SK-N-SH treated with all-trans-retinoic acid at 6 μM for 48 hours (cell line): ENCODE measurements at regions not wholly inside any gene's neighbourhood (a gene's known extent, or its start where the extent isn't known, plus 50 kb on each side); places are given as distances from the start of the nearest gene placed in this dataset.
A peak's percentile ranks its signal among the peaks of the same experiment; 100 is the strongest.

Source experiments
- ATAC-seq: fragments of 200-7000 bp; cut with Tn5 transposase; 3 replicates; pipeline ENCODE4 v1.9.1; 2020; ENCODE audit warnings: mild to moderate bottlenecking, moderate library complexity
- ARNTL ChIP-seq: fragments of 450-650 bp; formaldehyde crosslinking; IDR thresholded peaks from 2 replicates; pipeline ENCODE4 v1.5.0; 2020; ENCODE audit warnings: low read depth, mild to moderate bottlenecking, moderate library complexity, borderline replicate concordance
- BACH2 ChIP-seq: fragments of 250-450 bp; sonication (Bioruptor Pico); IDR thresholded peaks from 2 replicates; pipeline ENCODE4 v1.9.0; 2021; ENCODE audit warnings: mild to moderate bottlenecking, borderline replicate concordance
- CSDC2 ChIP-seq: fragments of 250-450 bp; sonication (Bioruptor Pico); IDR thresholded peaks from 2 replicates; pipeline ENCODE4 v1.5.0; 2020; ENCODE audit warnings: mild to moderate bottlenecking, moderate library complexity
- GLIS3 ChIP-seq: fragments of 250-450 bp; sonication (Bioruptor Pico); IDR thresholded peaks from 2 replicates; pipeline ENCODE4 v1.5.0; 2020; ENCODE audit warnings: mild to moderate bottlenecking, moderate library complexity
- ISL1 ChIP-seq: fragments of 250-450 bp; sonication (Bioruptor Pico); IDR thresholded peaks from 2 replicates; pipeline ENCODE4 v2.1.2; 2022; ENCODE audit warnings: mild to moderate bottlenecking, moderate library complexity
- OSR1 ChIP-seq: fragments of 250-450 bp; sonication (Bioruptor Pico); IDR thresholded peaks from 2 replicates; pipeline ENCODE4 v1.8.0; 2022; ENCODE audit warnings: moderate library complexity, mild to moderate bottlenecking, inconsistent platforms
- RARB ChIP-seq: fragments of 250-450 bp; sonication (Bioruptor Pico); IDR thresholded peaks from 2 replicates; pipeline ENCODE4 v1.8.0; 2021; ENCODE audit warnings: mild to moderate bottlenecking, moderate library complexity
- TCF4 ChIP-seq: fragments of 250-450 bp; sonication (Bioruptor Pico); IDR thresholded peaks from 2 replicates; pipeline ENCODE4 v1.8.0; 2021; ENCODE audit warnings: mild to moderate bottlenecking, moderate library complexity, borderline replicate concordance
- TOX ChIP-seq: fragments of 250-450 bp; sonication (Bioruptor Pico); IDR thresholded peaks from 2 replicates; pipeline ENCODE4 v1.8.0; 2021; ENCODE audit warnings: mild to moderate bottlenecking, moderate library complexity, borderline replicate concordance
- ZFP3 ChIP-seq: fragments of 250-450 bp; sonication (Bioruptor Pico); IDR thresholded peaks from 2 replicates; pipeline ENCODE4 v1.5.0; 2020; ENCODE audit warnings: mild to moderate bottlenecking, moderate library complexity
- ZFP30 ChIP-seq: fragments of 450-650 bp; formaldehyde crosslinking; IDR thresholded peaks from 2 replicates; pipeline ENCODE4 v1.5.0; 2022; ENCODE audit warnings: mild to moderate bottlenecking, moderate library complexity
- ZNF565 ChIP-seq: fragments of 450-650 bp; formaldehyde crosslinking; conservative IDR thresholded peaks from 2 replicates; pipeline ENCODE4 v1.5.0; 2020; ENCODE audit warnings: low read depth, mild to moderate bottlenecking, moderate library complexity
- ZNF70 ChIP-seq: fragments of 450-650 bp; formaldehyde crosslinking; IDR thresholded peaks from 2 replicates; pipeline ENCODE4 v1.5.0; 2020; ENCODE audit warnings: mild to moderate bottlenecking, moderate library complexity
- TF ChIP-seq, protein P1 (sequence below): fragments of 250-450 bp; sonication (Bioruptor Pico); IDR thresholded peaks from 2 replicates; pipeline ENCODE4 v1.5.0; 2020; ENCODE audit warnings: mild to moderate bottlenecking, moderate library complexity
- TF ChIP-seq, protein P2 (sequence below): fragments of 250-450 bp; sonication (Bioruptor Pico); IDR thresholded peaks from 2 replicates; pipeline ENCODE4 v1.5.1; 2021; ENCODE audit warnings: mild to moderate bottlenecking, moderate library complexity
- TF ChIP-seq, protein P3 (sequence below): fragments of 250-450 bp; sonication (Bioruptor Pico); IDR thresholded peaks from 2 replicates; pipeline ENCODE4 v1.5.1; 2020; ENCODE audit warnings: low read depth, mild to moderate bottlenecking, moderate library complexity

DNA sequence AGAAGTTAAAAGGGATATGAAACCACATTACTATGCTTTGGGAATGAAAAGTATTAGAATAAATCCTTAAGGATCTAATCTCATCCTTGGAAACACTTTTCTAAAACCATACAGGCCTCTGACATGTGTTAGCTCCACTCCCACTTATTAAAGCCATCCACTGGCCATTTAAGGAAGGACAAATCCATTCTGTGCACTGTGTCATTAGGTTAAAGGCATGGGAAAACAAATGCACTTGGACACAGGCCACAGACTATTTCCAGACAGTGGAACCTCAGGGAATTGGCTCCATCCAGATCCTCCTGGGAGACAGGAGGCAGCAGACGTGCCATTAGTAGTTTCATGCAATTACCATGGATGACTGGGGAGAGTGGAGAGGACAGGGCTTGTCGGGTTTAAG lies 454.9 kb downstream of the ENC1 start (continued):
- TF ChIP-seq, protein P1, sequence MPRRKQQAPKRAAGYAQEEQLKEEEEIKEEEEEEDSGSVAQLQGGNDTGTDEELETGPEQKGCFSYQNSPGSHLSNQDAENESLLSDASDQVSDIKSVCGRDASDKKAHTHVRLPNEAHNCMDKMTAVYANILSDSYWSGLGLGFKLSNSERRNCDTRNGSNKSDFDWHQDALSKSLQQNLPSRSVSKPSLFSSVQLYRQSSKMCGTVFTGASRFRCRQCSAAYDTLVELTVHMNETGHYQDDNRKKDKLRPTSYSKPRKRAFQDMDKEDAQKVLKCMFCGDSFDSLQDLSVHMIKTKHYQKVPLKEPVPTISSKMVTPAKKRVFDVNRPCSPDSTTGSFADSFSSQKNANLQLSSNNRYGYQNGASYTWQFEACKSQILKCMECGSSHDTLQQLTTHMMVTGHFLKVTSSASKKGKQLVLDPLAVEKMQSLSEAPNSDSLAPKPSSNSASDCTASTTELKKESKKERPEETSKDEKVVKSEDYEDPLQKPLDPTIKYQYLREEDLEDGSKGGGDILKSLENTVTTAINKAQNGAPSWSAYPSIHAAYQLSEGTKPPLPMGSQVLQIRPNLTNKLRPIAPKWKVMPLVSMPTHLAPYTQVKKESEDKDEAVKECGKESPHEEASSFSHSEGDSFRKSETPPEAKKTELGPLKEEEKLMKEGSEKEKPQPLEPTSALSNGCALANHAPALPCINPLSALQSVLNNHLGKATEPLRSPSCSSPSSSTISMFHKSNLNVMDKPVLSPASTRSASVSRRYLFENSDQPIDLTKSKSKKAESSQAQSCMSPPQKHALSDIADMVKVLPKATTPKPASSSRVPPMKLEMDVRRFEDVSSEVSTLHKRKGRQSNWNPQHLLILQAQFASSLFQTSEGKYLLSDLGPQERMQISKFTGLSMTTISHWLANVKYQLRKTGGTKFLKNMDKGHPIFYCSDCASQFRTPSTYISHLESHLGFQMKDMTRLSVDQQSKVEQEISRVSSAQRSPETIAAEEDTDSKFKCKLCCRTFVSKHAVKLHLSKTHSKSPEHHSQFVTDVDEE: 0 out of 2 replicates have a peak, but pooled peaks have one; percentile 34
- TF ChIP-seq ZFP3 (CRISPR knock-in tag): no peak
- TF ChIP-seq, protein P2, sequence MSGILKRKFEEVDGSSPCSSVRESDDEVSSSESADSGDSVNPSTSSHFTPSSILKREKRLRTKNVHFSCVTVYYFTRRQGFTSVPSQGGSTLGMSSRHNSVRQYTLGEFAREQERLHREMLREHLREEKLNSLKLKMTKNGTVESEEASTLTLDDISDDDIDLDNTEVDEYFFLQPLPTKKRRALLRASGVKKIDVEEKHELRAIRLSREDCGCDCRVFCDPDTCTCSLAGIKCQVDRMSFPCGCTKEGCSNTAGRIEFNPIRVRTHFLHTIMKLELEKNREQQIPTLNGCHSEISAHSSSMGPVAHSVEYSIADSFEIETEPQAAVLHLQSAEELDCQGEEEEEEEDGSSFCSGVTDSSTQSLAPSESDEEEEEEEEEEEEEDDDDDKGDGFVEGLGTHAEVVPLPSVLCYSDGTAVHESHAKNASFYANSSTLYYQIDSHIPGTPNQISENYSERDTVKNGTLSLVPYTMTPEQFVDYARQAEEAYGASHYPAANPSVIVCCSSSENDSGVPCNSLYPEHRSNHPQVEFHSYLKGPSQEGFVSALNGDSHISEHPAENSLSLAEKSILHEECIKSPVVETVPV (CRISPR knock-in tag): no peak
- no peak for TF ChIP-seq ZFP30 (CRISPR knock-in tag)

DNA sequence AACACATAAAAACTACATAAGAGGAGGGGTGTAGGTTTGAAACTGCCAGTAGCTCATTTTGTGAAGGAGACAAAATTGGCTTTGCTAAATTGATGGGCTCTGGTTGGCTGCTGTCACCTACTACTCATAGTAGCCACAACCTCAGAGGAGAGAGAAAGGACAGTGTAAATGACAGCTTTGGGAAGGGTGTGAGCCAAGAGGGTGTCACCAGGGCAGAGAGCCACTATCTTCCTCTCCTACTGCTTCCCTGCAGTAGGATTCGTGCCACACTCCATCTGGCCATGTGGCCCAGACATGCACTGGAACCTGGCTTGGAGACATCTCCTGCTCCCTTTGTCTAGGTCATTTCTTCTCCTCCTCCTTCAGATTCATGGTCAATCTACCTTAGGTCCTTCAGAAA lies 455.9 kb downstream of the ENC1 start:
- no peak for ATAC-seq
- no peak for TF ChIP-seq ZFP30 (CRISPR knock-in tag)
- TF ChIP-seq OSR1 (CRISPR knock-in tag): no peak
- no peak for TF ChIP-seq ARNTL (CRISPR knock-in tag)
- TF ChIP-seq, all 23 proteins: peak for 0

DNA sequence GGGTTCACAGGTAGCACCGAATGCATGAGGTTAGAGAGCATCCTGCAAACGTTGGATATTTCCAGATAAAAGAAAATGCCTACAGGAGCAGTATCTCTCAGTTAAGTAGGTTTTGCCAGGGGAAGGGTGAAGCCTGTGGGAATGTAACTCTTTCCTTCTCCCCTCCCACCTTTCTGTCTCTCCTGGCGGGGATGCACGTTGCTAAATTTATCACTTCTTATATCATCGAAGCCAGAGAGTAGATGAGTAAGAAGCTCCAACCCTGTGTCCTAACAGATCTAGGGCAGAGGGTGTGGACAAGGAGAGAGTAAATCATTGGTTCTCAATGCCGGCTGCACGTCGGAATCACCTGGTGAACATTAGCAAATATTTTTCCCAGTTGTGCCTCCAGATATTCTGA lies 457.5 kb downstream of the ENC1 start:
- TF ChIP-seq ZFP3 (CRISPR knock-in tag): no peak
- TF ChIP-seq ZNF70: no peak
- TF ChIP-seq ZFP30 (CRISPR knock-in tag): no peak
- no peak for TF ChIP-seq BACH2 (CRISPR knock-in tag)
- no peak for TF ChIP-seq TOX (CRISPR knock-in tag)
- TF ChIP-seq, protein P3, sequence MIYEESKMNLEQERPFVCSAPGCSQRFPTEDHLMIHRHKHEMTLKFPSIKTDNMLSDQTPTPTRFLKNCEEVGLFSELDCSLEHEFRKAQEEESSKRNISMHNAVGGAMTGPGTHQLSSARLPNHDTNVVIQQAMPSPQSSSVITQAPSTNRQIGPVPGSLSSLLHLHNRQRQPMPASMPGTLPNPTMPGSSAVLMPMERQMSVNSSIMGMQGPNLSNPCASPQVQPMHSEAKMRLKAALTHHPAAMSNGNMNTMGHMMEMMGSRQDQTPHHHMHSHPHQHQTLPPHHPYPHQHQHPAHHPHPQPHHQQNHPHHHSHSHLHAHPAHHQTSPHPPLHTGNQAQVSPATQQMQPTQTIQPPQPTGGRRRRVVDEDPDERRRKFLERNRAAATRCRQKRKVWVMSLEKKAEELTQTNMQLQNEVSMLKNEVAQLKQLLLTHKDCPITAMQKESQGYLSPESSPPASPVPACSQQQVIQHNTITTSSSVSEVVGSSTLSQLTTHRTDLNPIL (CRISPR knock-in tag): no peak
- TF ChIP-seq, protein P1: no peak
- ATAC-seq: no peak

DNA sequence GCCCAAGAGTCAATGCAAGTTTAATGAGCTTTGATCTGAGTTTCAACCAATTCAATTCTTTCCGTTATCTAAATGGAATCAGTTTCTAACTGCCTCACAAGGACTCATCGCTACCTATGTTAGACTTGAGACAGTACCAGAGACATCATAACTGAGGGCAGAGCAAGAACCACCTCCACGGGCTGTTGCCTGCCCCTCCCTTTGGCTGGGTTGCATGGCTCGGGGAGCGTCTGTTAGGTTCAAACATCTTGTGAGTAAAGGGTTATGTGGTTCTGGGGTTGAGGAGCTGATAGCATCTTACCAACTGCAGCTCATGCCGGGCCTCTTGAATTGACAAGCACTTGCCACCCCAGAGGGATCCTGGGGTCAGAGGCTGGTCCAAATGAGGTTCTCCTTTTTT lies 457.9 kb downstream of the ENC1 start:
- no peak for ATAC-seq
- no peak for TF ChIP-seq ZNF565 (CRISPR knock-in tag)
- no peak for TF ChIP-seq ARNTL (CRISPR knock-in tag)
- no peak for TF ChIP-seq GLIS3 (CRISPR knock-in tag)
- TF ChIP-seq BACH2 (CRISPR knock-in tag): no peak

DNA sequence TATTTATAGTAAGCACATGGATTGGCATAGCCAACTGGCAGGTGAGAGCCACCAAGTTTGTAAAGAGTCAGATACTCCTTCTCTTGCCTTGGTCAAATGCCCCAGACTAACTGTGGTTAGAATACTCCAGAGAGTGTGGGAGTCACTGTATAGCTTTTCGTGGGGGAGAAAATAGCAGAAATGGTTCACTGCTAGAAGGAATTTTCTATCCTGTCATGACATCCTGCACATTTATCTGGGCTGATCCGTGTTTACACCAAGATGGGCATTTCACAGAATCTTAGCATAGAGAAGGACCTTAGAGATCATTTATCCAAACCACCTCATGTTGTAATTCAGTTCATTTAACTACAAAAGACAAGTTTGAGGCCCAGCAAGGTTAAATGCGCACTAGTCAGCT lies 460.8 kb downstream of the ENC1 start:
- TF ChIP-seq, protein P3 (CRISPR knock-in tag): no peak
- no peak; the same call in 2 of the 3 replicates for ATAC-seq

DNA sequence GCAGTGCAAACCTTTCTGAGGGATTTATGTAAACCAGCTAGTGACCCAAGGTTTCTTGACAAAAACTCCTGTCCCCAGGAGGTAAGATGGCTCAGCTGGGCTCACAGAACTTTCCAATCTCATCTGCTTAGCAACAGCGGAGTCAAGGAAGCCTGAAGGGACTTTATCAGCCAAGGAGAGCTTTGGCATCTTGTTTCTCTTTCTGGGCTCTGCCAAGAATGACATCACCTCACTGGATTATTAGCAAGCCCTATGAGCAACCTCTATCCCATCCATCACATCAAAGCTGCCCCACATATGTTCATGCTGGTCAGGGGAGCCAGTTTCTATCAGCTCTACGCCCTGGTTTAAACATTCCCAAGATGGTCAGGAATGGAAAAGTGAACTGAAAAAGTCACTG lies 461.3 kb downstream of the ENC1 start:
- TF ChIP-seq ZFP3 (CRISPR knock-in tag) (0 out of 2 replicates have a peak, but pooled peaks have one; percentile 48), RARB (no peak), CSDC2 (no peak), ZNF565 (CRISPR knock-in tag) (no peak), ISL1 (CRISPR knock-in tag) (peak; percentile 50), ZFP30 (CRISPR knock-in tag) (no peak), ARNTL (CRISPR knock-in tag) (no peak), TCF4 (CRISPR knock-in tag) (no peak)
- TF ChIP-seq, protein P3 (CRISPR knock-in tag): peak; percentile 71; the same call in 1 of the 2 replicates
- peak; percentile 95 for ATAC-seq
